H1 (cell line): ENCODE measurements at regions not wholly inside any gene's neighbourhood (a gene's known extent, or its start where the extent isn't known, plus 50 kb on each side); places are given as distances from the start of the nearest gene placed in this dataset.

Source experiments
- ASH2L ChIP-seq: fragments of 200-600, 300-600 bp; sonication (generic); IDR thresholded peaks from one replicate; pipeline ENCODE4 v1.7.1; 2017; ENCODE audit warnings: low read length
- CREB1 ChIP-seq: IDR thresholded peaks from 2 replicates; pipeline ENCODE4 v1.6.1; 2012; ENCODE audit warnings: inconsistent platforms
- FOSL1 ChIP-seq: IDR thresholded peaks from 2 replicates; pipeline ENCODE4 v1.6.1; 2011; ENCODE audit warnings: mild to moderate bottlenecking, low read depth, low read length, moderate library complexity; ENCODE audit not compliant: insufficient read depth
- JUN ChIP-seq: IDR thresholded peaks from 2 replicates; pipeline ENCODE4 v1.6.1; 2011; ENCODE audit warnings: low read depth, mild to moderate bottlenecking, improper control_type of control experiment, low read length
- PHF8 ChIP-seq: fragments of 200-600 bp; sonication (generic); conservative IDR thresholded peaks from 2 replicates; pipeline ENCODE4 v1.7.1; 2012; ENCODE audit warnings: low read depth, mild to moderate bottlenecking, inconsistent platforms, low read length, moderate library complexity
- TF ChIP-seq, protein P1 (sequence below), 3 experiments: IDR thresholded peaks; 1 replicate in 2 of 3; 2 replicates in 1 of 3; pipeline versions ENCODE4 v1.5.1 to v1.6.1; 2011; ENCODE audit warnings: low read length in 3 of 3, mild to moderate bottlenecking in 3 of 3, inconsistent platforms in 2 of 3, low read depth in 1 of 3, moderate library complexity in 1 of 3; ENCODE audit not compliant: insufficient read depth in 1 of 3; ENCODE audit errors: control extremely low read depth in 1 of 3
- TF ChIP-seq, protein P2 (sequence below): IDR thresholded peaks from 2 replicates; pipeline ENCODE4 v1.6.1; 2011; ENCODE audit warnings: low read length, improper control_type of control experiment

DNA sequence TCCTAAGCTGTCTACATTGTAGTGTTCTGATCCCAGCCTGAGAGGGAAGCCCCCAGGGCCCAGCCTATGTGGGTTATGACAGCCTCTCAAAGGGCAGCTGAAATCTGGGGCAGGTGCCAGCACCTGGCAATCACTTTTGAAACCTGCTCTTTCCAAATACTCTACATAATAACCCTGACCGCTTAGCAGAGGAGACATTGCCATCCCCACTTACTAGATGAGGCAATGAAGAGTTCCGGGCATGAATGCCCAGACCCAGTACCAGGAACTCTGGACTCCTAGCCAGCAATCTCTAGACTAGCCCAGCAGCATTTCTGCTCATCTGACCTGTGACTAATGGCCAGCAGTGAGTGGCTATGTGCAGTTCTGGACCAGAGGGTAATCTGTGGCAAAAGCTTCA, 412.4 kb upstream of the CADM1 start (continued):
- TF ChIP-seq, protein P1, sequence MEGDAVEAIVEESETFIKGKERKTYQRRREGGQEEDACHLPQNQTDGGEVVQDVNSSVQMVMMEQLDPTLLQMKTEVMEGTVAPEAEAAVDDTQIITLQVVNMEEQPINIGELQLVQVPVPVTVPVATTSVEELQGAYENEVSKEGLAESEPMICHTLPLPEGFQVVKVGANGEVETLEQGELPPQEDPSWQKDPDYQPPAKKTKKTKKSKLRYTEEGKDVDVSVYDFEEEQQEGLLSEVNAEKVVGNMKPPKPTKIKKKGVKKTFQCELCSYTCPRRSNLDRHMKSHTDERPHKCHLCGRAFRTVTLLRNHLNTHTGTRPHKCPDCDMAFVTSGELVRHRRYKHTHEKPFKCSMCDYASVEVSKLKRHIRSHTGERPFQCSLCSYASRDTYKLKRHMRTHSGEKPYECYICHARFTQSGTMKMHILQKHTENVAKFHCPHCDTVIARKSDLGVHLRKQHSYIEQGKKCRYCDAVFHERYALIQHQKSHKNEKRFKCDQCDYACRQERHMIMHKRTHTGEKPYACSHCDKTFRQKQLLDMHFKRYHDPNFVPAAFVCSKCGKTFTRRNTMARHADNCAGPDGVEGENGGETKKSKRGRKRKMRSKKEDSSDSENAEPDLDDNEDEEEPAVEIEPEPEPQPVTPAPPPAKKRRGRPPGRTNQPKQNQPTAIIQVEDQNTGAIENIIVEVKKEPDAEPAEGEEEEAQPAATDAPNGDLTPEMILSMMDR (IDR thresholded peaks at IDR 0.05; ENCODE audit: control extremely low read depth in 1 of 3, insufficient read depth in 1 of 3, low read depth in 1 of 3, low read length in 3 of 3): no peak
- no peak for TF ChIP-seq CREB1
- no peak for TF ChIP-seq ASH2L
- no peak for TF ChIP-seq PHF8
- no peak for TF ChIP-seq JUN
- TF ChIP-seq FOSL1: no peak
- TF ChIP-seq, protein P2, sequence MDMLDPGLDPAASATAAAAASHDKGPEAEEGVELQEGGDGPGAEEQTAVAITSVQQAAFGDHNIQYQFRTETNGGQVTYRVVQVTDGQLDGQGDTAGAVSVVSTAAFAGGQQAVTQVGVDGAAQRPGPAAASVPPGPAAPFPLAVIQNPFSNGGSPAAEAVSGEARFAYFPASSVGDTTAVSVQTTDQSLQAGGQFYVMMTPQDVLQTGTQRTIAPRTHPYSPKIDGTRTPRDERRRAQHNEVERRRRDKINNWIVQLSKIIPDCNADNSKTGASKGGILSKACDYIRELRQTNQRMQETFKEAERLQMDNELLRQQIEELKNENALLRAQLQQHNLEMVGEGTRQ: no peak
